NCI-H187 (cell line): ENCODE measurements at regions not wholly inside any gene's neighbourhood (a gene's known extent, or its start where the extent isn't known, plus 50 kb on each side); places are given as distances from the start of the nearest gene placed in this dataset.
"Not testable (repeated sequence)": the region's sequence is repeated elsewhere in the genome, so short reads cannot be mapped to it uniquely, and the experiment has no call there.

Source experiments
- DNase-seq, 2 experiments: peaks; one replicate each; lab custom pipeline; 2025; lab: John Stamatoyannopoulos, UW

- no peak for DNase-seq
These were observed 196.0 kb downstream of the BTBD3 start for GRCh38 chr20:12113468-12114371.

GRCh38 chr20:12129114-12129513 lies 211.4 kb downstream of the BTBD3 start:
- DNase-seq = not testable (repeated sequence)

GRCh38 chr20:12129532-12129931 lies 211.8 kb downstream of the BTBD3 start:
- not testable (repeated sequence) for DNase-seq

GRCh38 chr20:12130781-12131180 lies 213.1 kb downstream of the BTBD3 start:
- no peak for DNase-seq

GRCh38 chr20:12133553-12133952 lies 215.9 kb downstream of the BTBD3 start:
- DNase-seq = no peak

DNA sequence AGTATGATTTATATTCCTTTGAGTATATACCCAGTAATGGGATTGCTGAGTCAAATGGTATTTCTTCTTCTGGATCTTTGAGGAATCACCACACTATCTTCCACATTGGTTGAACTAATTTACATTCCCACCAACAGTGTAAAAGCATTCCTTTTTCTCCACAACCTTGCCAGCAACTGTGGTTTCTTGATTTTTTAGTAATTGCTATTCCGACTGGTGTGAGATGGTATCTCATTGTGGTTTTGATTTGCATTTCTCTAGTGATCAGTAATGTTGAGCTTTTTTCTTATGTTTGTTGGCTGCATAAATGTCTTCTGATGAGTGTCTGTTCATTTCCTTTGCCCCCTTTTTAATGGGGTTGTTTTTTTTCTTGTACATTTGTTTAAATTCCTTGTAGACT lies 228.3 kb downstream of the BTBD3 start:
- DNase-seq = not testable (repeated sequence)

DNA sequence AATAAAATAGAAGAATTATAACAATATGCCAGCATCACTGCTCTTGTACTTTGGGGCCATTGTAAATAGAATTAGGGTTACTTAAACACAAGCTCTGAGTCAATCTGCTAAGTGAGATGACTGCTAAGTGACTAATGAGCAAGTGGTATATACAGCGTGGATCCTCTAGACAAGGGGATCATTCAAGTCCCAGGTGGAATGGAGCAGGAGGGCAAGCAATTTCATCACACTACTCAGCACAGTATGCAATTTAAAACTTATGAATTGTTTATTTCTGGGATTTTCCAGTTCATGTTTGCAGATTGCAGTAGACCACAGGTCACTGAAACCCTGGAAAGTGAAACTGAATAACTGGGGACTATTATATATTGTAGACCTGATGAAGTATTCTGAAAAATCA lies 235.3 kb downstream of the BTBD3 start:
- DNase-seq = no peak

DNA sequence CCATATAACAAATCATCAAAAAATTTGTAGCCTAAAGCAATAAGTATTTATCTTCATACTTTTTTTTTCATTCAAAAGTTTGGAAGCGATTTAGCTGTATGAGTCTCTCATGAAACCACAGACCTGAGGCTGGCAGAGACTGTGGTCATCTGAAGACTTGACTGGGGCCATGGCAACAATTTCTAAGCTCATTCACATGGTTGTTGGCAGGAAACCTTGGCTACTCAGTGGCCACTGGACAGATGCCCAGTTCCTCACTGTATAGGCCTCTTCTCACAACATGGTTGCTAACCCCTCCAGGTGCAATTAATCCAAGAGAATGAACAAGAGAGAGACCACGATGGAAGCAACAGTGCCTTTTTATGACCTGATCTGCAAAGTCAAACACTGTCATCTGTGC lies 235.9 kb downstream of the BTBD3 start:
- DNase-seq = no peak

GRCh38 chr20:12156252-12156651 lies 238.6 kb downstream of the BTBD3 start:
- DNase-seq = no peak

DNA sequence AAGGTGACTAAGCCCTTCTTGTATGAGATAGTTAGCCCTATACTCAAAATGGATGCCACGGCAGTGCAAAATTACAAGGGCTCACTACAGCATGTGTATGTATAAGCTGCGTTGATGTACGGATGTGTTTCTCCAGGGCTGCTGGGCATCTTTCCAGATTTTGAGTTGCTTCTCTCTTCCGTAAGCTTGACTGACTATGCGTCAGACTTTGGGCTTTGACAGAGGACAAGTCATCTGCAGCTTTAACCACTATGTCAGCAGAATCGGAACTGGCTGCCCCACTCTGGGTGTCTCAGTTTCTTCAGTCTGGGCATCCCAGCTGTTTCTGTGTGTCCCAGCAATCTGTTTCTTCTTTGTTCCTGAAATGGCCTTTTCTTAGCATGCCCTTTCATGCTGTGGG lies 241.6 kb downstream of the BTBD3 start:
- DNase-seq = no peak

- DNase-seq = no peak
These were observed 244.0 kb downstream of the BTBD3 start for GRCh38 chr20:12161734-12162133.

DNA sequence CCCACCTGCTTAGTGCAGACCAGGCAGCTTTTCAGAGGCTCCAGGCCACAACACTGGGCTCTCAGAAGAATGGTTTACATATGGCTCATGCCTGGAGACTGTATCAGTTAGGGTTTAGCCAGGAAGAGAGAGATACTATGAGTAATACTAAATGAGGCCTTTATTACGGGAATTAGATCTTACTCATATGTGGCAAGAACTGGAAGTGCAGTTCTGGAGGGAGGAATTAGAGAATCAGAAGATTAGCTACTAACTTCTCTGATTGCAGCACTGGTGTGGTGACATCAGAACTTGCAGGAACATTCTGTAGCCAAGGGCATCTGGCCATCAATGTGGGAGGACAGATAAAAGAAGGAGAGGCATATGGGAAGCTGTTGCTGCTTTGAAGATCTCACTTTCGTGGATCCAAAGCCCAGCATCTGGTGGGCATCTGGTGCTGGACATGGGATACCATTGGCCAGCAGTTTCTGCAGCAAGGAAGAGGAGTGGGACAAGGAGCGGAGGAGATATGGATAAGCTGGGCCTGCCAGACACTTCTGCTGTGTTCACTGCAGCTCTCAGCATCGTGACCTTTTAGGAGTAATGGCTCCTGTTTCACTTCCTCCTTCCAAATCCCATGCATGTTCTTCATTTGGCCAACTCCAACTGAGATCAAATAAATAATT lies 248.5 kb downstream of the BTBD3 start:
- no peak for DNase-seq

DNA sequence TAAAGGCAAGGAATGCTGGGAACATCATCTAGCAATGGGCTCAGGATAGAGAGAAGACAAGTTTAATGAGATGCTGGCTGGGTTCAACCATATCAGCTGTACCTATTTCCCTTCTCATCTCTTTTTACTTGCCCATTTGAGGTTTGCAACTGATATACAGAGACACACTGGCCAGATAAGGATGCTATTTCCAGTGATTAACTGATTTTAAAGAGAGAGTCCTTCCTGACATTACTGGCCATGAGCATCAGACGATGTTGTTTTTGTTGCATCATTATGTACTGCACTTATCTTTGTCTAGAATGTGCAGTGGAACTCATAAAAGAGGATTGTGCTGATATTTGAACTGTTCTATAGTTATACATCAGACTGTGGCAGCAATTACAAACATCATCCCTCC lies 252.7 kb downstream of the BTBD3 start:
- no peak for DNase-seq

DNA sequence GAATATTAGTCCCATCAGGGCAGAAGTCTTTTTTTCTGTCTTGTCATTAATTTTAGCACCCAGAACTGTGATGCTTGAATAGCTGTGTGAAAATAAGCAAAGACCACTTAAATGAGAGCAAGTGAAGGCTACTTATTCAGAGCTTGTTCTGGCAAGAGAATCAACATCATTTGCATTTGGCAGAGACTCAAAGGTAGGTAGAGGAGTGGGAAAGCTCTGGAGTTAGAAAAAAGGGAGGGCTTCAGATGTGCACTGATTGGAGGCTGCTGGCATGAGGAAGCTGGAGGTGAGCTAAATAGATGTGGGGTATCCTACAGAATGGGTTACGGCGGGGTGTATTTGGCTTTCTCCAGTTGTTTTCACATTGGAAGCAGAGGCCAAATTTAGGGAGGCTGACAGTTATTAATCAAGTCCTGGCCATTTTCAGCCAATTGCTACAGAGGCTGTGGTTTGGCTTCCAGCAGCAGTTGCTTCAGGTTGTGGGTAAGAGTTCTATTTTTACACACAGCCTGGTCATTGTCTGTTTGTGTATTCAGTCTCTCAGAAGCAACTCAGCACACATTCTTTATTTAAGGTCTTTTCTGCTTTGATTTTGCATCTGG lies 254.3 kb downstream of the BTBD3 start:
- DNase-seq = peak; percentile 31 to 52

GRCh38 chr20:12173347-12174012 lies 255.8 kb downstream of the BTBD3 start:
- no peak for DNase-seq

GRCh38 chr20:12175538-12175937 lies 257.8 kb downstream of the BTBD3 start:
- DNase-seq = no peak

DNA sequence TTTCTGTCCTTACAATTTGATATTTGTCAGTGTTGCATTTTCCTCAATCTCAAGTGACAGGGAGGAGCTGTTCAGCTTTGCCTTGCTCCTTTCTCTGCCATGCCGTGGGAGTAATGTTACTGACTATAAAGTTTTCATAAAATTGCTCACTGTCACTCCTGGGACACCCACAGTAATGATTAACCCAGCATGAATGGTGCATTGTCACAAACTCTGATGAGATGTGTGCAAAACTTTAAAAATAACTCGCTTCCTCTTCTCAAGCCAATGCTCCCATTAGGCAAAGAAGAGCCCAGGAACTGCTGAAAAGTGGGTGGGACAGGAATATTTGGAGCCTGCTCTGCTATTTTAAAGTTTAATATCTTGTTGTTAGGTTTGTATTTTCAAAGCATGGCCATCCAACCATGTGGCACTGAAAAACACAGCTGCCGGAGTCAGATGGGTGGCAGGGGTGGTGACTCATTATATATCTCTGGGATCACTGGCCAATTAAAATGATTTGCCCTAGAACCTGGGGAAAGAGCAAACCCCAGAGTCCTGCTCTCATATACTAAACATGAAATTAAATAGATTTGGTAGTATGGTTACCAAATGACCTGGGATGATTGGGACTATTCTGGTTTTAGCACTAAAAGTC lies 260.1 kb downstream of the BTBD3 start:
- no peak for DNase-seq

DNA sequence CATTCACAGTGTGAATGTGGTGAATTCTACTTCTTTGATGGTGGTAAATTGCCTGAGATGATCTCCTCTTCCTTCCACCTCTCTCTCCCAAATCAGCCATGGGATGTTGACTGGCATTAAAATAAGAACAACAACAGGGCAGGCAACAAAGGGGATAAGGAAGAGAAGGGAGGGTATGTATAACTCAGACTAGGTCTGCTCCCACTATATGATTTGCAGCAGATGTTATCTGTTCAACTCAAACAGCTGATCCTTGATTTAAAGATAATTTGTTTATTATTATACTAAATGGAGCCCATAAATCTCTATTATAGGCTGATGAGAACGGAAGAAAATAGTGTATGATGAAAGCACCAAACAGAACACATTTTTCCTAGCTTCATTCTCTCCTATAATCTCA lies 262.0 kb downstream of the BTBD3 start:
- DNase-seq = no peak

DNA sequence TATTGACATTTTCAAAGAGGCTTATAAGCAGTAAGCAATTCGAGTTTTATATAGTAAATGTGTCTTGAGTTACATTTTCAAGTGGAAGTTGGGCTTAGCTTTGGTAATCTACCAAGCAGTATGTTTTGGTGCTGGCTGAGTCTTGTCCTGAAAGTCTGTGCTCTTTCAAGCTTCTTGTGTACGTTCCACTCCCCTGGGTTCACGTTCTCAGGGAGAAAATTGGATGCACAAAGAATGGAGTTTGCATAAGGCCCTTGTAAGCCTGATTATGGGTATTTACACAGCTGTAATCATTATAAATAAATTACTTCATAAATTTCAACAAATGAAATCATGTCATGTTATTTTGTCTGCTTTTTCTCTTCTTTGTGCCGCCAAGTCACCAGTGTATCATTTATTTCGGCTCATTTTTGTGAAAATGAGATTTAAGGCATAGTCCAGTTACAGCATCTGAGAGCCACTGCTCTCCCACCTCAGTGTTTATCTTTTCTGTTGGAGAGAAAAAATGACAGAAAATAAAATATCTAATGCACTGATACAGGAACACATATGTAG lies 262.5 kb downstream of the BTBD3 start:
- DNase-seq = no peak

GRCh38 chr20:12198281-12198680 lies 280.6 kb downstream of the BTBD3 start:
- no peak for DNase-seq

DNA sequence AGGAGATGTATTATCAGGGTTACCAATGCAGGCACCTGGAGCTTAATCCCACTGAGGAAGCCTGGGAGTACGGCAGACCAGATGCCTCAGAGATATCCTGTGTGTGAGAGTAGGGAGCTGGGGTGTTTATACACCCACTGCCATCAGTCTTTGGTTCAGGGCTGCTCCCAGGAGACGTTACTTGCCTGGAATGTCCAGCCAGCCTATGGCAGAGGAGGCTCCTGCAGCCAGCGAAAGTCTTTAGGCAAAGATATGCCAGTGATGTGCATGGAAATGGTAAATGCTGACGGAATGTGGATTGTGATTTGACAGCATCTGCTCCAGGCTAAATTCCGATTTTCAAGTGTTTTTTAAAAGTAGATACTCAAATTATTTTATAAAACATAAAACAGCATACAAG lies 282.0 kb downstream of the BTBD3 start:
- DNase-seq = no peak
